ENCODE measurements at regions not wholly inside any gene's neighbourhood (a gene's known extent, or its start where the extent isn't known, plus 50 kb on each side); places are given as distances from the start of the nearest gene placed in this dataset.
A peak's percentile ranks its signal among the peaks of the same experiment; 100 is the strongest.
"Not testable (repeated sequence)": the region's sequence is repeated elsewhere in the genome, so short reads cannot be mapped to it uniquely, and the experiment has no call there.

DNA sequence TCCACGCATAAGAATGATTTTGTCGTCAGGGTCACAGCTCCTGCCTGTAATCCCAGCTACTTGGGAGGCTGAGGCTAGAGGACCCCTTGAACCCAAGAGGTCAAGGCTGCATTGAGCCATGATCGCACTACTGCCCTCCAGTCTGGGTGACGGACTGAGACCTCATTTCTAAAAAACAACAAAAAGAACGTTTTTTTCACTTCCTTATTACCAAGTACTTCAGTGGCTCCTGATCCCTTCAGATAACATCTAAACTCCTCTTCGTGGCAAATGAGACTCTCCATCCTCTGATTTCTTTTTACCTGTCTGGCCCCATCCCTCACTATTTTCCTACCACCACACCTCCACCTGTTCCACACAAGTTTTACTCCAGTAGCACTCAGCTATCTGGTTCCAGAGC, 105.4 kb upstream of the TLK1 start:
- DNase-seq (ENCODE audit: low spot score), result no peak

DNA sequence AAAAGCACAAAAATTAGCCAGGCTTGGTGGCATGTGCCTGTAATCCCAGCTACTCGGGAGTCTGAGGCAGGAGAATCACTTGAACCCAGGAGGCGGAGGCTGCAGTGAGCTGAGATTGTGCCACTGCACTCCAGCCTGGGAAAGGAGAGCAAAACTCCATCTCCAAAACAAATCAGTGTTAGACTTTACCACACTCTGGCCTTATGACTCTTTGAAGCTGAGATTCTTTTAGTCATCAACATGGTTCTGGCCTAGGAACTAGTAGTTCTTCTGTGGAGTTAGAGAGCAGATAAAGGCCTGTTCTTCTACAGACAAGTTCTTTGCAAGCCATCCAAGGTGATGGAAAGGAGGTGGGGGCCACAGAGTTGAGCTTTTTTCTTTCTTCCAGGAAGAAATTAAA, 100.8 kb upstream of the TLK1 start:
- not testable (repeated sequence) for DNase-seq (ENCODE audit: low spot score)

DNA sequence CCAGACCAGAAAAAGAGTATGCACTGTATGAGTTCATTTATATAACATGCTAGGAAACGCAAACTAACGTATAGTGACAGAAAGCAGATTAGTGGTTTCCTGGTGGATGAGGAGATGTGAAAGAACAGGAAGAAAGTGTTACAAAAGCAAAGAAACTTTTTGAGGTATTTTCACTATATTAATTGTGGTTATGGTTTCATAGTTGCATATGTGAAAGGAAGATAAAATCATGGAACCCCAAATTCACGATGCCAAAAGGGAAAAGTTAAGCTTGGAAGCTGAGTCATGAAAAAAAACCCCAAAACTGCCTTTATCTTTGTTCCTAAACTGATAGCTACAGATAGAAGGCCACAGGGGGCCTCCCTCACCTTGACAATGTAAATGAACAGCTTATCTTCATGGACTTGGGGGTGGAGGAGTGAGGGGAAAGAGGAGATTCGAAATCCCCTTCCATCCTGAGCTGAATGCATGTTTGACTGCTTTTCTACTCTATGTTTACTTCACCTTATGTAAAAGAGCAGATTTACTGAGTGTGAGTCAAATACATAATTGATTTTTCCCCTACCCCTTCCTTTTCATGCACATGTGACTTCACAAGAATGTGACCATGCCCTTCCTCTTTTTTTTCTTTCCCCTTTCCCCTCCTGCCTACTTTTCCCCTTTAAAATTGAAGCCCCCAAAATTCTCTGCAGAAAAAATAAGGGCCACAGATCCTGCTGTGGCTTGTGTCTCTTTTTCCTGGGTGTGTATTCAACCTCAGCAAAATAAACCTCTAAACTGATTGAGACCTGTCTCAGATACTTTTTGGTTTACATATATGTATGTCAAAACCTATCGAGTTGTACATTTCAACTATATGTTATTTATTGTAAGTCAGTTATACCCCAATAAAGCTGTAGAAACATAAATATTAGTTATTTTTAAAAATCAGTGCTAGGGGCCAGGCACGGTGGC, 100.1 kb upstream of the TLK1 start:
- DNase-seq (ENCODE audit: low spot score), result no peak

DNA sequence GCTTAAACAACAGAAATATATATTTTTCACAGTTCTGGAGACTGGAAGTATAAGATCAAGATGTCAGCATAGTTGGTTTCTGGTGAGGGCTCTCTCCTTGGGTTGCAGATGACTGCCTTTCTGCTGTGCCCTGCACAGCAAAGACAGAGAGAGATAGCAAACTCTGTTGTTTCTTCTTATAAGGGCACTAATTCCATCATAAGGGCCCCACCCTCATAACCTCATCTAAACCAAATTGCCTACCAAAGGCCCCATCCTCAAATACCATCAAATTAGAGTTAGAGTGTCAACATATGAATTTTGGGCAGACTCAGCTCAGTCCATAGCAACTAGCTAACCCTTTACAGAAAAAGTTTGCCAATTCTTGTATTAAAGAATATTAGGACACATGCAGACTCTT, 94.0 kb upstream of the TLK1 start:
- DNase-seq (ENCODE audit: low spot score), result no peak

DNA sequence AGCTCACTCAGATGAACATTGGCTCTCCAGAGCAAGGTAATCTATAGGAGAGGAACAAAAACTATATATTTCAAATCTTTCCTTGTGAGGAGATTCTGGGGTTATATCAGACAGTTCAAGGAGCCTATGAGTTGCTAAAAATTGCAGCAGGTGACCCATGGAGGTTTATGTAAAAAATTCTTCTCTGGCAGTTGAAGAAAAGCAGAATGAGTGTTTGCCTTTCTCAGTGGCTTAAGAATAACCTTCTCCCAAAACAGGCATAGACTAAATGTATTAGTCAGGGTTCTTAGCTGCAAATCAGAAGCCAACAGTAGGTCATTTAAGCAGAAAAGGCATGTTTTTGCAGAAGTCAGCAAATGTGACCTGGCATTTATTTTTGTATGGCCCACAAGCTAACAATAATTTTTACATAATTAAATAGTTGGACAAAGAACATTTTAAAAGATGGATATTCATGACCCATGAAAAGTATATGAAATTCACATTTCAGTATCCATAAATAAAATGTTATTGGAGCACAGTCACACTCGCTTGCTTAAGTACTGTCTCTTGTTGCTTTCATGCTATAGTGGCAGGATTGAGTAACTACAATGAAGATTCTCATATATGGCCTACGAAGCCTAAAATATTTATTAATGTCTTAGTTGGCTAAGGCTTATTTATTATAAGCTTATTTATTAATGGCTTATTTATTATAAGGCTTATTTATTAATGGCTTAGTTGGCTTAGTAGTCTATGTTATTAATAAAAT, 93.4 kb upstream of the TLK1 start:
- DNase-seq (ENCODE audit: low spot score), result no peak

DNA sequence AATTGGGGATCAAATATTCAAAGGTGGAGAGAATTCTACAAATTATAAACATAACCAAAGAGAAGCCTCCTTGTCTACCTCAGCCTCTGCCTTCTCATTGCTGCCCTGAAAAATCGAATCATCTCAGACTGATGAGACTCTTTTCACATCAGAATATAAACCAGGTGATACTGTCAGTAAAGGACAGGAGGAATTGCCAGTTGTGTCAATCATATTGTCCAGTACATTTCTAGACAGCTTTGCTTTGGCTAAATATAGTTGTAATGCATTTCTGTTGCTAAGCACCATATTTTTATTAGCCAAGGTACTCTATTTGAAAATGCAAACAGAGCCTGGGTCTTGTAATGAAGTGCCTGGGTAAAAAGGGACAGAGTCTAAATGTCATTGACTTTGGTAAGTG, 92.6 kb upstream of the TLK1 start:
- DNase-seq (ENCODE audit: low spot score), result no peak

DNA sequence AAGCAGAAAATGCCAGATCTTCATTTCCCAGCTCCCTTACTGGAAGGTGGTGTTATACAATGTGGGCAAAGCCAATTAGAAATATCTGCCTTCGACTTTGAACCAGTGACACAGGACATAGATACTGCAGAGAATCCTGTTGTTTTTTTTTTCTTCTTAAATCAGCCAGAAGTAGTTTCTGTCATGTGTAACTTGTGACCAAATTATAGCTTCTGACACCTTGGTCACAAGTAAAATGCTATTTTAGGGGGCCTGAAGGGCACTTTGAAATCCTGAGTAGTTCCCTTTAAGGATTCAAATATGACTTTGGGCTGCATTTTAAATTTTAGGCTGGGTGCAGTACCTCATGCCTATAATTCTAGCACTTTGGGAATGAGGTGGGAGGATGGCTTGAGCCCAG, 89.0 kb upstream of the TLK1 start:
- DNase-seq (ENCODE audit: low spot score), result no peak

DNA sequence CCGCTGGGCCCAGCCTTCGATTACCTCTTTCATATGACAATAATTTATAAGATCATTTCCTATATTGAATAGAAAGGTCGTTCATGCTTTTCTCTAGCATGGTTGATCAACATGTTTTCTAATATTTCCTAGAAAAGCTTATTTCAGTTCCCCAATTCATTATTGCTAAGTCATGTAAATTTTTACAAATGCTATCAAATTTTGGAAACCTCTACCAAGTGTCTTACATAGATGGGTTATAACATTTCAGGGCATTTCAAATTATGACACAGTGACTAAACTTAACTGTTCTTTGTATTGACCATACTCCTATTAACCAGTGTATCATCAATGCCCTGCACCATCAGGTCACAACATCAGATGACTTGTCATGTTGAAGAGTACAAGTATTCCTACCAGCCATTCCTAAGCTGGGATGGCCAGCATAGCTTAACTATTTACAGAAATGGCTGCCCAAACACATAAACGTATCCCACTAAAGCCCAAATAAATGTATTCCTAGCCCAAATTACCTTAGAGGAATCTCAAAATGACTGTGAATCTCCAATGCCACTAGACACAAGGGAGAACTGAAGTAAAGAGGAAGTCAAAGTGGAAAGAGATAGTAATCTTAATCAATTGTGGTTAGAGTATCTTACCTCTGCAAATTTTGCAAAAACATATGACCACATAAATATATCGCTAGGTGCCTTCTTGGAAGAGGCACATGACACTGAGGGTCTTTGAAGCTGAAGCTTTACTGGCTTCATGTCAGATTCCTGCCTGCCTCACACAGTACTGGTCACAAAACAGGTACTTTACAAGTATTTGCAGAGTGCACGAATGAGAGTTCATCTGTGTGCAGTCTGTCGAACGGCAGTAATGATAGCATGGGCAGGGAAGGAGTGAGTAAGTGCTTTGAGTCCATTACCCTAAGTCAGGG, 87.3 kb upstream of the TLK1 start:
- DNase-seq (ENCODE audit: low spot score), result no peak

DNA sequence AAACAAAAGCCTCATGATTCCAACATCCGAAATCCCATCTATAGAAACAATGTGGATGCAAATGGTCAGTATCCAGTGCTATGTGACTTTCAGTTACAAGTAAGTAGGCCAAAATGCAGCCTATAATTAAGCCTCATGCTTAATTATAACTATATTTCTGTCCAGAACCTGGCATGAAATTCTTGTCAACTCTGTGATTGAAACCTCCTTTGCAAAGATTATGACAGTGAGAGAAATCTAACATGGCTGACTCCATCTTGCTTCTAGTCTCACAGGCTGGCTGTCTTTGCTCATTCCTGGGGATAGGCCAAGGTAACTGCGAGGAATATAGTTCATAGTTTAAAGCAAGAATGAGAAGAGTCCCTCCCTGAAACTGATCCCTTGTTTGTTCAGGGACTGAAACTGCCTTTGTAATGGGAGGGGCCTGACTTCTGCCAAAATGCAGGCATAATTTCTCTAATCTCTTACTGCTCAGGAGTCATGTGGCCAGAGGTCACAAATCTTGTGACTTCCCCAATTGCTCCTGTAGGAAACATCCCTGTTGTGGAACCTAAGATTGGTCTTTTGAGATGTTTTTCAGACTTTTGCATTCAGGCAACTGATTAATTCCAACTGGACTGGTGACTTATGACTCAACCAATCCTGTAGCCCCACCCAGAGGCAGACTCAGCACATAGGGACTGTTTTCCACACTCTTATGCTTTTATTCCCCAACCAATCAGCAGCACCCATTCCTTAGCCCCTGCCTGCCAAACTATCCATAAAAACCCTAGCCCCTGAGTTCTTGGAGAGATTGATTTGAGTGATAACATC, 84.5 kb upstream of the TLK1 start:
- DNase-seq (ENCODE audit: low spot score), result no peak

DNA sequence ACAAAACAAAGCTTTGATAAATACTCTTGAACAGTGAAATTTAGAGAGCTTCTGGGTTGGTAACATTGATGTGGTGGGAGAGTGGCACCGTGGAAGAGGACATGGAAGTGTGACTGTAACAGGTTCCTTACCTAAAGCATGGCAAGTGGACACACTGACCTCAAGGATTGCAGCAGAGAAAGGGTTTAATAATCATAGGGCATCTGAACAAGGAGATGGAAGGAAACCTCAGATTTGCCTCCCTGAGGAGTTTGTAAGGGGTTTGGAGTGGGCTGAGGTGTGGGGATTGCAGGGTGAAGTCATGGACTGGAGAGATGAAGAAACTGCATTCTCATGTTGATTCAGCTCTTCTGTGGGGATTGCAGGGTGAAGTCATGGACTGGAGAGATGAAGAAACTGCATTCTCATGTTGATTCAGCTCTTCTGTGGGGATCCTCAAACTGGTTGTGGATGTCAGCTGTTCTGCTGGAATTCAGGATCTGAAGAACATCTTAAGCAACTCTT, 83.8 kb upstream of the TLK1 start:
- no peak for DNase-seq (ENCODE audit: low spot score)

DNA sequence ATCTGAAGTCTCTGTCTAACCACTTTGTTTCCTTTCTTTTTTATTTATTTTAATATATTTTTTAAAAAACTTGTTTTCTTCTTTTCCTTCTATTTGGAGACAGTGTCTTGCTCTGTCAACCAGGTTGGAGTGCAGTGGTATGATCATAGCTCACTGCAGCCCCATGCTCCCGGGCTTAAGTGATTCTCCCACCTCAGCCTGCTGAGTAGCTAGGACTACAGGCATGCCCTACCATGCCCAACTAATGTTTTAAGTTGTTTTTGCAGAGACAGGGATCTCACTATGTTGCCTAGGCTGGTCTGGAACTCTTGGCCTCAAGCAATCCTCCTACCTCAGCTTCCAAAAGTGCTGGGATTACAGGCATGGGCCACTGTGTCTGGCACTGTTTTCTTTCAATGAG, 81.1 kb upstream of the TLK1 start:
- no peak for DNase-seq (ENCODE audit: low spot score)

DNA sequence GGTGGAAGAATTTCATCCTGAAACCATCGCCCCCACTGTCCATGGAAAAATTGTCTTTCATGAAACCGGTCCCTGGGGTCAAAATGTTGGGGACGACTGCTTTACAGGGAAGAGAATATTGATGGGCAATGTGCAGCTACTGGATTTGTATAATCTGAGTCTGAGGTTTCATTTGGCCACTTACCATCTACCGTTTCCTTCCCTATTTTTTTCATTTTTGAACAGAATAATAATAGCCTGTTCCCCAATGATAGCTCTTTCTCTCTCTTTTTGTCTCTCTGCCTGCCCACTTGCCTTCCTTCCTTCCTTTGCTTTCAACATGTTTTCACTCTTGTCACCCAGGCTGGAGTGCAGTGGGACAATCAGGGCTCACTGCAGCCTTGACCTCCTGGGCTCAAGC, 78.3 kb upstream of the TLK1 start:
- no peak for DNase-seq (ENCODE audit: low spot score)

DNA sequence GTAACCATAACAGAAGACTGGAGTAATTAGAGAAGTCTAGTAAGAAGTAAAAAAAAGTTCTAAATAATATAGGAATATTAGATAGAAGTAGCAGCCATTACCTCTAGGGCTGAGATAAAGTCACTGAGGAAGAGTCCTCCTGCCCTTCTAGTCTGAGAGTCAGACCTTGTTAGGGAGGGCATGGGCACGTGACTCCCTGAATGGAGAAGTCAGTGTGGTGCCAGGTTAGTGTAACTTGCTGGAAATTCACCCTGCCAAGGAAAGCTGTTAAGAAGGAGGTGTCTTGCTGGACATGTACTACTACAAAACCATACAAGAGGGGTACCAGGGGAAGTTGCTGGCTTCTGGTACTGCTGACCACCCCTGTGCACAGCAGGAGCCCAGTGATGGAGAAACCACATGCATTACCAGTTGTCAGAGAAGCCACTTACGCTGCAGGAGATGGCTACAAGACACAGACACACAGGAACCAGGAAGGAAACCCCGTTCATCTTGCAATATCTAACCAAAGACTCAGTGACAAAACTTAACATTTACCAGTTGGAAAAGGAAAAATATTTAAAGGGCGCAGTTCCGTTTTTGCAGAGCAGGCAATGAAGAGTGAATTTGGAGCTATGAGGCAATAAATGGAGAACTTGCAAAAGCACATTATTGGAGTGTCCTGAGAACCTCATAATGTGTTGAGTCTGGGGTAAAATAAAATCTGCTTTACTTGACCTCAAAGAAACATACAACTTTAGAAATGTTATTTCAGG, 77.2 kb upstream of the TLK1 start:
- DNase-seq (ENCODE audit: low spot score), result no peak

DNA sequence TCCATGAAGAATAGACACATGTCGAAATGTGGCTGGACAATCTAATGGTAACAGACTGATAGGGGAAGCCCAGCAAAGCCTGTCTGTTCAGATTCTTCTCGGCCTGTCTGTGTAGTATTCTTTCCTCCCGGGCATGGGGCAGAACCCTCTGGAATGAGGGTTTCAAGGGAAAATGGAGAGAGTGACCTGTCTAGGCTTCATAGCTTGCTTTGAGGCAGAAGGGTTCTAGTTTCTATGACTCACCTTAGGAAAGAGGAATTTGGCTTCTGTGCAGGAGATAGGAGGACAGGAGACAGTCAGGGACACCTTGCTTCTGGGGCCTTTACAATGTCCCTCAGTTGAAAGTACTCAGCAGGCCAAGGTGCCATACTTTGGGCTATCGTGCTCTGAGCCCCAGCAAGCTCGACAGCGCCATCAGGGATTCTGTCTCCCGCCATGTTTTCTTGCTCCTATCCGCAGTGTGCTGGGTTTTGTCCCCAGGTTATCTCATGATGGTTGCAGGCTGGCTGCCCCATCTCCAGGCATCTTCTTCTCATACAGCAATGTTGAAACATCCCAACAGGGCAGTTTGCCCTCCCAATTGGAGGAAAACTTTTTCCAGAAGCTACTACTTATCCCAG, 74.7 kb upstream of the TLK1 start:
- DNase-seq (ENCODE audit: low spot score), result no peak

DNA sequence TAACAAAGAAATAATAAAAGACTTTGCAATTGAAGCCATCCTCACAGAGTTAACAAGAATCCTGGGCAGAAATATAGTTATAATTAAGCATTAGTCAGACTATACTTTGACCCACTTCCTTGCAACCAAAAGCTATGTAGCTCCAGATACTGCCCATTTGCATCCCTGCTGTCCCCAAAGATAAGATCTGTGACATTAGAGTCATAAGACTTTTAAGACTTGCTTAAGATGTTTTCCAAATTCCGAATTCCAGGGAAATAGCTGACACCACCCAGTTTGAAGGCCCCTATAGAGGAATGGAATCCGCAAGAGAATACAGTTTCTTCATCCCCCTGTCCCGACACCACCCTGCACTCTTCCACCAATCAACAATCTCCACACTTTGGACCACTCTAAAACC, 69.5 kb upstream of the TLK1 start:
- no peak for DNase-seq (ENCODE audit: low spot score)

DNA sequence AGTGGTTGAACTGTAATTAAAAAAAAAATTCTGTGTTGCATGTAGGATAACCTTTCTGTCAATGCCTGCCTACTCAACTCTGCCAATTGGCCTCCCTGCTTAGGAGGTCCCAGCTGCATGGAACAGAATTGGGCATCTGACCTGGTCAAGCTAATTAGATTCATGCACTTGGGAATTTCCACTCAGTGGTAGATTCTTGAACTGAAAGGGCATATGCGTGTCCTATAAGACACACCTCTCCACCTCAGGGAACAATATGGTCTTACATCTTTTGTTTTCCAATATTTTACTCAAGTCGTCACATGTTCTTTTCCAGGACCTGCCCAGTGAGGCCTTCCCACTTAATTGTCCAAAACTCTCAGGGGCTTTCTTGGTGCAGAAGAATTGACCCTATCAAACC, 68.1 kb upstream of the TLK1 start:
- no peak for DNase-seq (ENCODE audit: low spot score)

DNA sequence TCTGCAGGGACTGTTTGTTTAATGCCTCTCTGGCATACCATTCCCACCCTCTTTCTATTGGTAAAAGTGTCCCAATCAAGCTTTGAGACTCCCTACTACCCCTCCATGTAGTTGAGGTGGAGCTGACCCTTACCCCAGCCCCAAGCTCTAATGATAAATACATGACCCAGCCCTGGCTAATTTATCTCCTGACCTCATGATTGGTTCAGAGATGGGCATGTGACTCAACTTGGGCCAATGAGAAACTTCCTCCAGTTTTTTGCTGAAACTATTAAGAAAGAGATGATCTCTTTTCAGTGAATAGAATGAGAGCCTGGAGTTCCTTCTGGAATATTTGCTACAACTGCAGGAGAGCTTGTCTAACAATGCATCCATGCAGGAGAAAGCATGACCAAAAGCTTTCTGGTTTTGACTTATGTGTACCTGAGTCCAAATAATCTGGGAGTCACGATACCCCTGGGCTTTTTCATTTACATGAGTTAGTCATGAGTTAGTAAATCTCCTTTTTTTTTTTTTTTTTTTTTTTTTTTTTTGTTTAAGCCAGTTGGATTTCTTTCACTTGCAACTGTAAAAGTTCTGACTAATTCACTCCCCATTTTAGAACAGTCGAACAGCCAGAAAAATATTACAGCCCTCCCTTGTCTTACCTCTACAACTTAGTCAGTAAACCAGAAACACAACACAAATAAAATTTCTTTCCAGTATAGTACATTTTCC, 66.5 kb upstream of the TLK1 start:
- no peak for DNase-seq (ENCODE audit: low spot score)

DNA sequence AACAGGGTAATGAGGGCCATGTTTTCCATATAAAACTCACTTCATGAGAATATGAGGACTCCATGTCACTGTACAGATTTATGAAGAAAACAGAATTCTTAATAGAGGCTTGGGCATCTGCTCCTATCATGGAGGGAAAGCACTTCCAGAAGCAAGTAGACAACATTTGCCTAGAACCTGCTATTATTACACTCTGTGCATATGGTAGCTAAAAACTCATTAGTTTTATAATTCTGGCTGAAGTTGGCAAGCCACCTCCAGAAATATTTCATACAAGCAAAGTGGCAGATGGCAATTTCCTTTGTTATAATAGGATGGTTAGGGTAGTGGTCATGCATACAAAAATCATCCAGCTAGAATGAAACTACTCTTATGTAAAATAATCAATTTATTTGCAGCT, 65.8 kb upstream of the TLK1 start:
- peak; percentile 13 for DNase-seq (ENCODE audit: low spot score)

DNA sequence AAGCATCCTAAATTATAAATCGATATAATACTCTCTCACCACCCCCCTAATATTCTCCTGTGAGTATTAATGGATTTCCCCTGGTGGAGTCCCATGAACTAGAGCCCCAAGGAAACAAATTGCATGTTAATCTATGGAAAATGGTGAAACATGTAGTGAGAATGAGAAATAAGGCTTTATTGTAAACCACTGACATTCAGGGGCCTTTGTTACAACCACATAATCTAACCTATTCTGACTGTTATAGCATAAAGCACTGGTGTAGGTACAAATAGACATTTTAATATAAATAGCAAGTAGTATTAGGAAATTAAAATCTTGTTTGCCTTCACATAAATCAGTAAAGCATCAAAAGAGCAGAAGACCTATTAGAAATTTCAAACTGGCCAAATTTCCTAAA, 65.3 kb upstream of the TLK1 start:
- no peak for DNase-seq (ENCODE audit: low spot score)
